Central memory CD4-positive, alpha-beta T cell (primary cell): ENCODE measurements at regions not wholly inside any gene's neighbourhood (a gene's known extent, or its start where the extent isn't known, plus 50 kb on each side); places are given as distances from the start of the nearest gene placed in this dataset.
"Not testable (repeated sequence)": the region's sequence is repeated elsewhere in the genome, so short reads cannot be mapped to it uniquely, and the experiment has no call there.

Source experiments
- DNase-seq: peaks from one replicate; pipeline ENCODE4 v3.0.0; 2022

- DNase-seq, result no peak
These were observed 75.3 kb downstream of the UTRN start for GRCh38 chr6:144360401-144360800.

- no peak for DNase-seq
These were observed 75.9 kb downstream of the UTRN start for GRCh38 chr6:144361016-144361415.

- DNase-seq, result no peak
These were observed 77.2 kb downstream of the UTRN start for GRCh38 chr6:144362042-144363018.

GRCh38 chr6:144364208-144364720, 79.1 kb downstream of the UTRN start:
- no peak for DNase-seq

GRCh38 chr6:144364782-144365181, 79.6 kb downstream of the UTRN start:
- DNase-seq, result no peak

- no peak for DNase-seq
These were observed 80.1 kb downstream of the UTRN start for GRCh38 chr6:144365271-144365670.

GRCh38 chr6:144369696-144370095, 84.6 kb downstream of the UTRN start:
- DNase-seq, result not testable (repeated sequence)

- no peak for DNase-seq
These were observed 87.0 kb downstream of the UTRN start for GRCh38 chr6:144372116-144372515.

GRCh38 chr6:144372611-144373594, 87.8 kb downstream of the UTRN start:
- no peak for DNase-seq

GRCh38 chr6:144374525-144374924, 89.4 kb downstream of the UTRN start:
- not testable (repeated sequence) for DNase-seq

GRCh38 chr6:144377586-144378210, 92.6 kb downstream of the UTRN start:
- DNase-seq, result no peak

- no peak for DNase-seq
These were observed 93.3 kb downstream of the UTRN start for GRCh38 chr6:144378437-144378836.

- no peak for DNase-seq
These were observed 94.2 kb downstream of the UTRN start for GRCh38 chr6:144379356-144379755.

GRCh38 chr6:144381499-144381898, 96.4 kb downstream of the UTRN start:
- not testable (repeated sequence) for DNase-seq

GRCh38 chr6:144383336-144383735, 98.2 kb downstream of the UTRN start:
- no peak for DNase-seq

GRCh38 chr6:144384427-144384826, 99.3 kb downstream of the UTRN start:
- DNase-seq, result no peak

GRCh38 chr6:144389474-144389873, 104.3 kb downstream of the UTRN start:
- not testable (repeated sequence) for DNase-seq

GRCh38 chr6:144390202-144390601, 105.1 kb downstream of the UTRN start:
- DNase-seq, result no peak

- no peak for DNase-seq
These were observed 105.8 kb downstream of the UTRN start for GRCh38 chr6:144390886-144391285.

GRCh38 chr6:144392536-144392935, 107.4 kb downstream of the UTRN start:
- no peak for DNase-seq

- DNase-seq, result no peak
These were observed 109.1 kb downstream of the UTRN start for GRCh38 chr6:144394210-144394609.

GRCh38 chr6:144395014-144395413, 109.9 kb downstream of the UTRN start:
- no peak for DNase-seq

- DNase-seq, result no peak
These were observed 110.7 kb downstream of the UTRN start for GRCh38 chr6:144395826-144396225.
